ENCODE measurements at regions not wholly inside any gene's neighbourhood (a gene's known extent, or its start where the extent isn't known, plus 50 kb on each side); places are given as distances from the start of the nearest gene placed in this dataset.
"Not testable (repeated sequence)": the region's sequence is repeated elsewhere in the genome, so short reads cannot be mapped to it uniquely, and the experiment has no call there.

DNA sequence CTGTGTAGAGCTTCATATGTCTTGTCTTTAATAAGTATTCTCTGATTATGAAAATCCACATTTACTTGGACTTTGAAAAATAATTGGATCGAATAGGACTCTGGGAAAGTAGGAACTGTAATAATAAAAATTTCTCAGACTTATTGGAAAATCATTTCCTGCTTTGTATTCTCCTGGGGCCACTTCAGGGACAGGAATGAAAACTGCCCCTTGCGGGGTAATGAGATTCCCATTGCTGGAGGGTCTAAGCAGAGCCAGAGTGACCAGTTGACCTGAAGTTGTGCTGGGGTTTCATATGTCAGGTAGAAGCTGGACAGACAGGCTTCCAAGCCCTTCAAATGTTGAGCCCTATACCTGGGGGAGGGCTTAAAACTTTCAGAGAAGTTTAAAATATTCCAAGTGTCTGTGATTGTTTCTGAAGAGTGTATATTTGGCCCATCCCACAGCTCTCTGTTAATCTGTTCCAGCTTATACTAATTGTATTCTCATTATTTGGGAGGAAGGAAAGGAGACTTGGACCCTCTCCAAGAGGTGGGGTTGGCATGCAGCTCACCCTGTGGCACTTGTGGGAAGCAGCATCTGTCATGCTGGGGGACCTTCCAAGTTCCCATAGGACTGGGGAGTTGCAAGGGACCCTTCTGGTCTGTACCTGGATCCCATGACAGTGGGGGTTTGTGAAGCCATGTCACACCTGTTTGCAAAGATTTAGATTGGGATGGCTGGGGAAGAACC, 268.7 kb upstream of the ATP5MC3 start:
- DNase-seq = no peak

DNA sequence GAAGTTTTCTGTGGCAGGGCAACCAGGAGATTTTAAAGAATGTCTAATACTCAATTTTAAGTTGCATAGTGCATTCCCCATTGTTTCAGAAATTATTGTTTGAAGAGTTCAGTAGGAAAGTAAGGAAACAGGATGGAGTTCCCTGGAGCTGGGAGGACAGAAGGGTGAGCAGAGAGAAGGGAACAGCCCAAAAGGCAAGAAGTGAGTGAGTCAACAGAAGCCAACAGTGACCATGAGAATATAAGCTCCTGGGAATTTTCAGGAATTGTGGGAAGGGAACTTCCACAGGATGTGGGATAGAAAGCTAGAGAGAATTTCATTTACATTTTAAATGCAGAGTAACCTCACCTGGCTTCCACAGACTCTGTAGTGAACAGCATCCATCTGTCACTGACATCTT, 268.1 kb upstream of the ATP5MC3 start:
- no peak for DNase-seq

DNA sequence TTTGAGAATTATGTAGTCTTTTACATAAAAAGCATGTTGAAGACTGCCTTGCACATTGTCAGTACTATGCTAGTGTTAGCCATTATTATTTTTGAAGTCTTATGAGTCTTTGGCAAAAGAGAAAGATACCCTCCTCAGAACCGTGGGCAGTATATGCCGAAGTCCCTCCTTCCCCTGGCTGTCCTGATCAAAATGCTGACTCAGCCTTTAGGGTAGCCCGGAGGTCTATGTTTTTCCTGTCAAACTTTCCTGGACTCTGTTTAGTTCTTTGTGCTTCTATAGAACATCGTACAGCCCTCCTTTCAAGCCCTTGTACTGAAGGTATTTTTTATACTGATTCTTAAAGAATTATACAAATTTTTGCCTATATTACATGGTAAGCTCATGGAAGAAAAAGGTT, 264.7 kb upstream of the ATP5MC3 start:
- DNase-seq = no peak

DNA sequence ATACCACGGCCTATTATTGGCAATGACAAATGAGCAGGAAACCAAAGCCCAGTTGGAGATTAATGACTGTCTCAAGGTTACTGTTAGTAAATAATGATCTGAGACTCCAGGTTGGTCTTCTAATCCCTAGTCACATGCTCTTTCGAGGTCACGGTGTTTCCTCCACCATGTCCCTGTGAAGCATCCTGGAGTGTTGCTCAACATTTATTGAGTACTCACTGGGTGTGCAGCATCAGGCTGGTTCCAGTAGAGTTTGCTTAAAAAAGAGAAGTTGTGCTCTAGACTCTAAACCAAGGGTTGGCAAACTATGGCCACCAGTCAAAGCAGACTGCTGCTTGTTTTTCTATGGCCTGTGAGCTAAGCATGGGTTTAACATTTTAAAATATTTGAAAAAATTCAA, 263.8 kb upstream of the ATP5MC3 start:
- no peak for DNase-seq

DNA sequence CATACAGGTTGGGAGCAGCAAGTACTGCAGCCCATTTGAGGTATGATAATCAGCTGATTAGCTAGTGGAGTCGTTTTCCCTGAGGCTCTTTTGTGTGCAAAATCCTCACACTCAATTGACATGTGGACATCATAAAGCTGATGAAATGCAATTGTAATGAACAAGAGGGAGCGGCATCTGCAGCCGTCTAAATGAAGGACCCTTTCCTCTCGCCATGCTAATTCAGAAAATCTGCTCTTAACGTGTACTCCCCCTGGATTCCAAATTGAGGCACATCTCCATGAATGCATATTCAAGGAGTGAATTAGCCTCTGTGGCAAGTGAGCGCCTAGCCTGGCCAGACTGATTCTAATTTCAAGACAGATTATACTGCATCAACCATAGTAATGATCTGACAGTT, 260.9 kb upstream of the ATP5MC3 start:
- no peak for DNase-seq

DNA sequence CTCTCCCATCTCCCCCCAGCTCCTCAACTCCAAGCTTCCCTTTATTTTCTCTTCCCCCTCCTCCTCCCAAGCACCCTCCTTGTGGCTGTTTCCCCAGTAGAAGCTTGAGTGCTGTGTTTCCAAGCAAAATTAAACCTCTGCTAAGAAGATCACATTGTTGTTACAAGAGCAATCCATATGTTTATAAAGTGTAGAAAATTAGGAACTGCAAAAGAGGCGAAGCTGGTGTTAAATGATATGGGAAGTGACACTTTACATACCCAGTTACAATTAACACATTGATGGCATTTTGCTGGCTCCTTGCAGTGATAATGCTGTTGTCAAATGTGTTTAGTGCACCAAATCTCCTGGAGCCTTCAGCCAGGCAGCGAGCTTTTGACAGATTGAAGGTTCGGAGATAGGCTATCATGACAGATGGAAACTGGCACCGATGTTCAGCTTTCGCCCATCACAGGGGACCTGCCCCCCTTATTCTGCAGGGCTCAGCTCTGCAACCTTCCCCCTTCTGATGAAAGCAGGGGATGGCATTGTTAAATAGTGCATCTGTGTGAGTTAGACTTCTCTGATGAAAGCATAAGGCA, 259.8 kb upstream of the ATP5MC3 start:
- DNase-seq = no peak

DNA sequence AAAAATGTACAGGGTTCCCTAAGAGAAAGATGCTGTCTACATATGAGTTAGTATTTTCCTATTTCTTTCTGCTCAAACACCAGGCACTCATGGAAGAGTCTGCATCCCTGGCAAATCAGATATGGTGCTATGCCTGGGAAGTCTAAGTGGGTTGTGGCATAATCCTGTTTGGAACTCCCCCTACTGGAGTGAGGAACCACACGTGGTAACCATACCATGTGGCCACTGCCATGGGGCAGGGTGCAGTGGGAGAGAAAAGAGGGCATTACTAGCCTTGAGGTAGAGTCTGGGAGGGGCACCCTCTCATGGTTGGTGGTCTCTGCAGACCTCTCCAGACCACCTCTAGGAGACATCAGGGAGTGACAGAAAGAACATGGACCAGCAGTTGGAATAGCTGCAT, 257.9 kb upstream of the ATP5MC3 start:
- no peak for DNase-seq

DNA sequence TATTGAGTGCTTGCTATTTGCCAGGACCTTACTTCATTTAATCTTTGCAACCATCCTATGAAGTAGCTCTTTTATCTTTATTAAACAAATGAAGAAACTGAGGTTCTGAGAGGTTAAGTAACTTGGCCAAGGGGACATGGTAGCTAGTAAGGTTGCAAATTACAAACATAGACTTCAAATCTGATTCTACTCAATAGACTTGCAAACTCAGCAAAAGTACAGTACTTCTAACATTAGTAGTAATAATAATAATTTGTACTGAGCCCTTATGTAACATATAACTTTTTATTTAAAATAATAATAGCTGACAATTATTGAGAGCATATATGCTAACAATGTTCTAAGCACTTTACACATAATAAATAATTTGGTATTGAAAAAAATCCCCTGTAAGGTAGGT, 255.7 kb upstream of the ATP5MC3 start:
- no peak for DNase-seq

DNA sequence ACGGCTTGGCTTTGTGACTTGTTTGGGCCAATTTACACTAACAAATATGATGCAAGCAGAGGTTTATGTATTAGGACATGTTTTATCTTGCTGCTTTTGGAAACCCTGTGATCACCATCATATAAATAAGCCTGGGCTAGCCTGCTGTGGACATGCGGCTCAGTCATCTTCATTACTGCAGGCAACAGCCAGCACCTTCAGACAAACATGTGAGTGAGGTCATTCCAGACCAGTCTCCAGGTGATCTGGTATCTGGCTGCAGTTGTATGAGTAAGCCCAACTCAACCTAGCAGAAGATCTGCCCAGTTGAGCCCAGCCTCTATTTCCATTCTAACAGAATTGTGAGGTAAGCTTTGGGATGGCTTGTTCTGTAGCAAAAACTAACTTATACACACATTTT, 254.6 kb upstream of the ATP5MC3 start:
- DNase-seq = no peak

DNA sequence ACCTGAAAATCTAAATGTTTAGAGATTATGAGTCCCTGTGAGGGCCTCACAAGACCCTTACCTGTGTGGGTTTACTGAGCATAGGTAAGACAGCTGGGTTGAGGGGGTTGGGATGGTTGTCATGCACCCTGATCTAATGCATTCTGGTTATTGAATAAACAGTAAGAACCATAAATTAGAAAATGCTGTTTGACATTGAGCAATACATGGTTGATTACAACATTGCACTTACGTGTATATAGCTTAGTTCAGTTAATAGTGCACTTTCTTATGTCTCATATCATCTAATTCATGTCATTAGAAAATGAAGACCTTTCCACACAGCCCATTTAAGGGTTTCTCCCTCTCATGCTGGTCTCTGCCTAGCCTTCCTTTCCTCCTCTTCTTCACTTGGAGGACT, 253.5 kb upstream of the ATP5MC3 start:
- DNase-seq = no peak

DNA sequence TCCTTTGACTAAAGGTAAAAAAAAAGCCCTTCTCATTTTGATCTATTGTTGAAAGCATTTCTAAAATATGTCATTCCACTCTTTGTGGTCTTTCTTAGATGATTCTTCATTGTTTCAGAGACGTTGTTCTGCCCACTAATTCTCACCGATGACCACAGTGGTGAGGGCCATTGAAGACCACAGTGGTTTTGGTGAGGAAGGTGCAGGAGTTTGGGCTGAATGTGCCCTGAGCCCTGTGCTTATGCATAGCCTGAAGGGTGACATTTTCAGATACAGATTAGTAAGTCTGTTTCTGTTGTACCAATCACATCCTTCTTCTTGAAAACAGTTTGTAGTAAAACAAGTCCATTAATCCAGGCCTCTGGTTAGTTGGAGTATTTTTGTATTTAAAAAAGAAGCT, 251.3 kb upstream of the ATP5MC3 start:
- no peak for DNase-seq

DNA sequence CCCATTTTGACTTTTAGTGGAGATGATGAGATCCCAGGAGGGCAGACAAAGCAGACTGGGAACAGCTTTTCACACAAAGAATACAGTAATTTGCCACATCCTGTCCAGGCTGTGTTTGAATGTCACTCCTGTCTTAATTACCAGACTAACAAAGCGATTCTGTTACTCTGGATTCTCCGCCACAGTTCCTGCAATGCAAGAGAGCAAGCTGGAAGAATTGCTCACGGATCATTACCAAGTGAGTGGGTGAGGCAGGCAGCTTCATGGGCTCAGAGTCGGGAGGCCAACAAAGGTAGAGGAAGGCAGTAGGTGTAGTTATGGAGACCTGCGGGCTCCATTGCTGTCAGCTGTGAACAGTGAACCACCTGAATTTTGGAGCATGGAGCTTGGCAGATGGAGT, 250.5 kb upstream of the ATP5MC3 start:
- DNase-seq = no peak

DNA sequence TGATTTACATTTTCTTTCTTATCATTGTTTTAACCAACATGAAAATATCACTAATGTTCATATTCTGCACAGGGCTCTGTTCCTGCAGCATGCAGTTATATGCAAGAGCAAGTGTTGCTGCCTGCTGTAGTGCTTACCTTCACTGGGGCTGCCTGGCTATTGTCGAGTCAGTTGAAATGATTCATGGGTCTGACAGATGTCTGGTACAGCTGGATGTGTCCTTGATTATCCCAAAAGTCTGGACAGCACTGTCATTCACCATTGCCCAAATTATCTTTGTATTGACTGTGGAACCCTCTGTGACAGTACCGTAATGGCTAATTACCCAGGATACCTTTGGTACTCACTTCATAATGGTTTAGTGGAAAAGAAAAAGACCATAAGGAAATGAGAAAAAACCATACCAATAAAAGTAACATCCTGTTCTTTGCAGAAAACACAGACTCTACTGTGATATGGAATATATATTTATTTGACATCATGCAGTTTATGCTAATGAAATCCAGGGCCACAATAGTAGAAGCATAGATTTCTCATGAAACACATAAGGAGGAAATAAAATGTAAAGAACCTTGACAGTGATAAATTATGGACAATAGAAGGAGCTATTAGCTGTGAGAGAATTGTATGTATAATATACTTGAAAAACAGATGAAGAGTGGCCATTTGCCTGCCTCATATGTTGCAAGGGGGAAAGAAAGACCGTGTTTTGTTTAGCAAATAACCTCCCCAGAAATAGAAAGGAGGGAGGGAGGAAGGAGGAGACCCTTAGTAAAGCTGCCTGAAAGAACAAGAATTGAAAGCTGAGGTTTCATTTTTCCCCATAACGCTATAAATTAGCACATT, 249.8 kb upstream of the ATP5MC3 start:
- DNase-seq = no peak

DNA sequence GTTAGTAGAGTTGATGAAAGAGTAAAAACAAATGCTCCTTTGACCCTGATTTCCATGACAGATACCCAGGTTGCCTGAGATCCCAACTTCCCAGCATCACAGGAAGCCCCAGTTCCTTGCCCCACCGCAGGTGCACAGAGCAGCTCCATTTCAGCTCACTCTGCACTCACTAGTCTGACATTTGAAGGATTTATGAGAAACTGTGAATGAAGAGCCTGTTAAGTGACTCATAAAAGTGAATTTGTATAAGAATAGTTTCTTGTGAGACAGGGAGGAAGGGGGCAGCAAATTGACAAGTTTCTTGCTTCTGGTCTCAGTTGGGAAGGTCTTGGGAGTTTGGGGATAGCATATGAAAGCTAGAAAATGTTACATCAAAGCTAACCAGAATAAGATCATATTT, 248.7 kb upstream of the ATP5MC3 start:
- no peak for DNase-seq

DNA sequence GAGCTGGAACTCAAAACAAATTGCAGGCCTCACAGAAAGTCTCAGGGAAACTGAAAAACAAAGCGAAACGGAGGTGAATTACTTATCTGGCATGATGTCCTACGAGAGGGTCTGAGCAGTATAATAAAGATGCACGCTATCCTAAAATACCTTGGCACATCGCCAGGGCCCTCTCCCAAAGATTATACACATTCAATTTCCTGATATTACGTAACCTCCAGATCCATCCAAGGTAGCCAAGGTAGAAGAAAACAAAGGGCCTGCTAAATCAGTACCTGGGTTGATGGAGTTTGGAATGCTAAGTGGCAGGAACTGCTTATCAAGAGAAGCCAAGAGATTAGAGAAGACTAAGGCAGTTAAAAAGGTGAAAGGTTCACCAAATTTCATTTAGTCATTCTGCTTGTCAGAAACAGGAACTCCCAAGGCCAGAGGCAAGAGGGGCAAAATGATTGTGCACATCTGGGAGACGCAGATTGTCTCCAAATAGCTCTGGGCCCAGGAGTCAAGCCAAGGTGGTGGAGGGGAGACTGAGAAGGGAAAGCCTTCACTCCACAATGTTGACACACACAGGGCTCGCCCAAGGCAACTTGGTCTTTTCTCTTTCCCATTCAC, 236.8 kb upstream of the ATP5MC3 start:
- no peak for DNase-seq

DNA sequence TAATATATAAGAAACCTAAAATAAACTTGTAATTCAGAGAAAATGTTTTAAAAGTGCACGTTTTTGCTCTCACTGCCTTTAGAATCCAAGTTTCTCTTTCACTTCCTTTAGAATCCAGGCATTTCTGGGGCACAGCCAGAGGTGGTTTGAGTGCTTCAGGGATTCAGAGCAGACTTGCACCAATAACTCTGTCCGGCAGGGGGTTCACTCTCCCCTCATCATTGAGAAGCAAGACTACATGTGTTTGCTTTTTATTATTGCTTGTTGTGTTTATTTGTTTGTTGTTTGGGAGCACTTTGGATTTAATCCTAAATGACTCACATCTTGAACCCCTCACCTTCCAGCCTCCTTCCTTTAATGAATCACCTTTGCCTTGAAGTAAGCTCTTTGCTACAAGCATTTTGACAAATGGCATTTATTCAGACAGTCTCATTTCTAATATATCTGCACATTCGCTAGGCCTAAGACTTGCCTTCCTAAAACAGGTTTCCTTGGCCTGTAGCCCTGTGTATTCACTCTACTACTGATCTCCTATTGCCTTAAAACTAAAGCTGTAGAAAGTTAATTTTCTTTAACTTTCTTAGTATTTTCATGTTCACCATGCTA, 233.5 kb upstream of the ATP5MC3 start:
- no peak for DNase-seq

DNA sequence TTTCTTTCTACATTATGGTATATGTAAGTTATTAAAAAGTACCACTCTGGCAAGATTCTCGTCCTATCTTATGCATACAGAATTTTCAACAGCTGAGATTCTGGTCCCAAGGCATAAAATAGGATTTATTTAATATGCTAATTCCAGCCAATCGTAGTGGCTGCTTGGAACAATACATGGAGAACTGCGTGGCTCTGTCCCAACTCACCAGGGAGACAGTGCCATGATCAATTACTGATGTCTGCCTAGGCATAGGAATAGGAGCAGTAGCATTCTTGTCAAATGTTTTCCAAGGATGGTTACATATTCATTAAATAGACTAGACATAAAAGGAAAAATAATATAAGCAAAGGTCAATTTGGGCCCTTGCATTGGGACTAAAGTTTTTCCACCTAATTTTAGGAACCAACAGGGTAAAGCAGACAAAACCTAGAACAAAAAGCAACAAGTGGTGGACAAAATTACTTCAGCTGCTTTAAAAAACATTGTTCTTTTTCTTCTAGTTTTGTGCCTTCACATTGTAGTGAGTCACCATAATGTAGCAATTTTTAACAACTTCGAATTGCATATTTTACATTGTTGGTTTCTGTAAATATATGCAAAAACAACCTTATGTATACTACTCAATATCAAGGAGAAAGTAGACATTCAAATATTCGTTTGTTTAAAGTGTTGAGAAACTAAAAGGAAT, 232.8 kb upstream of the ATP5MC3 start:
- no peak for DNase-seq

DNA sequence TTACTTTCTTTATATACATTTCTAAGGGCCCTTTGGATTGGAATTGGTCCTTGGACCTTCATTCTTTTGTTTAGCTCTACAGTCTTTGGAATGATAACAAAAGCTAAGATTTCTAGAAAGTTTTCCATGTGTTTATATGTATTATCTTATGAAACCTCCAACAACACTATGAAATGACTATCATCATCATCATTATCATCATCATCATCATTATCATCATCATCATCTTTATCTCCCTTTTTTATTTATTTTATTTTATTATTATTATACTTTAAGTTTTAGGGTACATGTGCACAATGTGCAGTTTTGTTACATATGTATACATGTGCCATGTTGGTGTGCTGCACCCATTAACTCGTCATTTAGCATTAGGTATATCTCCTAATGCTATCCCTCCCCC, 229.4 kb upstream of the ATP5MC3 start:
- DNase-seq = not testable (repeated sequence)

DNA sequence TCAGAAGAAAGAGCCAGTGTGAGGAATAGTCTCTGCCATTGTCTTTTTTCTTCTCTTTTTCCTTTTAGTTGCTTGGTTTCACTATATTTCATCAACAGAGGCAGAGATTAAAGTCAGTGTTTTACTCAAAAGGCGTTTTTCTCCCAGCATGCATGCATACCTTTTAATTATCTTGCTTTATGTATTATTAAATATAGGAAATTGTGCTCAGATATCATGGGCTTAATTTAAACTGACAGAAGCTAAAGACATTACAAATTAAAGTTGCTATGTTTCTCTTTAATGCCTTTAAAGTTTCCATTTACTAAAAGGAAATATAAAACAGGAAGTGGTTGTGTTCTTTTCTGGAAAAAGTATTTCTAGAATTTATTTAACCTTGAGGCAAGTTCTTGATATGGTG, 223.3 kb upstream of the ATP5MC3 start:
- no peak for DNase-seq

DNA sequence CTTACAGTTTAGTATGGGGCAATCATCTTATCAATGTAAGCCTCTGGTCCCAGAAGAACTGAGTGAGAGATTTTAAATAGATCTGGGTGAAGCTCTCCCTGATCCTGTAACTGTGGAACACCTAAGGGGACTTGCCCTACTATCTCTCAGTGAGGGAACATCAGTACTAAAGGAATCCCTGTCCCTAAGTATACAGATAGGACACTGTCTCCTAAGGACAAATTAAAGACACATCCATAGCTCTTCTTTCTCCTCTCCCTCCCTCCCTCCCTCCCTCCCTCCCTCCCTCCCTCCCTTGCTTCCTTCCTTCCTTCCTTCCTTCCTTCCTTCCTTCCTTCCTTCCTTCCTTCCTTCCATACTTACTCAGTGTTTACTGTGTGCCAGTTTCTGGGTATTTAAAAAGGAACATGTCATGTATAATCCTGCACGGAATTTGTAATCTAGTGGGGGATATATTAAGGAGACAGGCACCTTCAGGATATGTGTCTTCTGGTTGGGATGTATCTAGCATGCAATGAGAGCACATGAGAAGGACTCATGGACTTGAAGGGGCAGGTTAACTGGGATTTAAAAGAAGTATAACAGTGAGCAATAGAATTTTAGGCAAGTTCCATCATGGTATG, 222.2 kb upstream of the ATP5MC3 start:
- no peak for DNase-seq

DNA sequence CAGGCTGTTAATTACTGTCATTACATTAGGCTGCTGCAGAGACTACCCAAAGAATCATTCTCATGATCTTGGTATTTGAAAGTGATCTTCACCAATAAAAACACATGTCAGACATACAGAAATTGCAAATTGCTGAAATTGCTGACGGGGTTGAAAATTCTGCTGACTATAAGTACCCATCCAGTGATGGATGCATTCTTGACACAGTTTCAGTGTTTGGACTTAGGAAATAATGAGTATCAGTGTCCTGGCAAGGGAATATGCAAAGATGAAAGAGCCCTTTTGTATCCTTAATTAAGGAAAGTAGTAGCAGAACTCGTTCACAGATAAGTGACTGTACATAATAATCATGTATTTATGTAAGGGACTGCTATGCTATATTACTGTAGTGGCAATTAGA, 221.1 kb upstream of the ATP5MC3 start:
- no peak for DNase-seq

DNA sequence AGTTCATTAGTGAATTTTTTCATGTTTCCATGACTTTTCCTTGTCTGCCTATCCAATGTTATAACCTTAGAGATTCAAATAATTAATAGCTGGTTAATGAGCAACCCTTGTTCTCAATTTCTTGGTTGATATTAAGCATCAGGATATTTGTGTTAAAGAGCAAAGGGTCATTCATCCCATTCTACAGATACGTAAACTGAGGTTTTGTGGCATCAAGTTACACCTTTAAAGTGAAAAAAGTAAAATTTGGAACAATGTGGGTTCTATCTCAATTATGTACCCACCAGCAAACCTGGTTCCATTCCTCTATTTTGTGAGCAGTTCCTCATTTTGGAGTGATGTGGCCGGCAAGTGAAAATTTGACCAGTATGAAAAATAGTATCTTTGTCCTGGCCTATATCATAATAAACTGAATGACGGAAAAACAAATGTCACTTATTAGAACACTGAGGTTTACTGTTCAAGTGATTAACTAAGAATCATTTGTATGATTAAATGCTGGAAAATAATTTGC, 220.5 kb upstream of the ATP5MC3 start:
- no peak for DNase-seq

Measured in activated CD4-positive, alpha-beta T cell treated with anti-CD3 and anti-CD28 coated beads for 4 hours (primary cell).